NCI-H2196 (cell line): ENCODE measurements at regions not wholly inside any gene's neighbourhood (a gene's known extent, or its start where the extent isn't known, plus 50 kb on each side); places are given as distances from the start of the nearest gene placed in this dataset.

Source experiments
- DNase-seq: peaks from one replicate; lab custom pipeline; 2025; ENCODE audit not compliant: unreplicated experiment; lab: John Stamatoyannopoulos, UW

- DNase-seq, result no peak
These were observed 80.4 kb upstream of the PDE1C start for GRCh38 chr7:32150589-32150988.

GRCh38 chr7:32150039-32150438, 79.8 kb upstream of the PDE1C start:
- no peak for DNase-seq

- no peak for DNase-seq
These were observed 77.5 kb upstream of the PDE1C start for GRCh38 chr7:32147546-32148268.

- DNase-seq, result no peak
These were observed 75.7 kb upstream of the PDE1C start for GRCh38 chr7:32145911-32146310.

- no peak for DNase-seq
These were observed 74.5 kb upstream of the PDE1C start for GRCh38 chr7:32144676-32145075.

GRCh38 chr7:32143301-32143700, 73.1 kb upstream of the PDE1C start:
- DNase-seq, result no peak

- no peak for DNase-seq
These were observed 72.4 kb upstream of the PDE1C start for GRCh38 chr7:32142649-32143048.

- no peak for DNase-seq
These were observed 70.2 kb upstream of the PDE1C start for GRCh38 chr7:32140210-32140939.

- DNase-seq, result no peak
These were observed 66.9 kb upstream of the PDE1C start for GRCh38 chr7:32137059-32137458.

GRCh38 chr7:32131091-32131490, 60.9 kb upstream of the PDE1C start:
- DNase-seq, result no peak

- no peak for DNase-seq
These were observed 56.6 kb upstream of the PDE1C start for GRCh38 chr7:32126843-32127242.
